Forelimb muscle (tissue), 1 donor: ENCODE measurements at regions not wholly inside any gene's neighbourhood (a gene's known extent, or its start where the extent isn't known, plus 50 kb on each side); places are given as distances from the start of the nearest gene placed in this dataset.
"Not testable (repeated sequence)": the region's sequence is repeated elsewhere in the genome, so short reads cannot be mapped to it uniquely, and the experiment has no call there.

Source experiments
- DNase-seq: peaks from one replicate; pipeline ENCODE4 v3.0.0-alpha.2; 2013; ENCODE audit warnings: low read depth

GRCh38 chr4:26175006-26175786 lies 145.6 kb upstream of the RBPJ start:
- no peak for DNase-seq

GRCh38 chr4:26175905-26176470 lies 144.8 kb upstream of the RBPJ start:
- DNase-seq = no peak

DNA sequence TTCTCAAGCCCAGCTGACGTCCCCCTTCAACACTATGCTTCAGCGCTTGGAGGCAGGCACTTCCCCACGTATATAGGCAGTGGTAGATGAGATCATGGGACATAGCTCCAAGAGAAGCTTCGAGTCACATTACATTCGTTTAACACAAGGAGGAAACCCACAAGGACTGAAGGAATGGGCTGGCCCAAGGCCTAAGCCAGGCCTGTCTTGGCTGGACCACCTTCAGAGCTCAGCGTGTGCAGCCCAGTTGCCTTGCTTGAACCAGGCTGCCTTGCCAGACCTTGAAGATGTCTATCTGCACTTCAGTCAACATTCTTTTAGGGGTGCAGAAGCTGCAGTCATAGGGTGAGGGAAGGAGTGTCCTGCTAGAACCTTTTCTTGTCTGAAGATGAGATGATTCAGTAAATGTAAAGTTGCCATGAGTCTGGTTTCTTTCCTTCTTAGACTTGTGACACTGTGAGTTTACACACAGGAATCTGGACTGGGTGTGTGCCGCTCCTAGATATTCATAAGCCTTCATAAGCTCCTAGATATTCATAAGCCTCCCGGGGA lies 144.1 kb upstream of the RBPJ start:
- DNase-seq = peak; percentile 78

DNA sequence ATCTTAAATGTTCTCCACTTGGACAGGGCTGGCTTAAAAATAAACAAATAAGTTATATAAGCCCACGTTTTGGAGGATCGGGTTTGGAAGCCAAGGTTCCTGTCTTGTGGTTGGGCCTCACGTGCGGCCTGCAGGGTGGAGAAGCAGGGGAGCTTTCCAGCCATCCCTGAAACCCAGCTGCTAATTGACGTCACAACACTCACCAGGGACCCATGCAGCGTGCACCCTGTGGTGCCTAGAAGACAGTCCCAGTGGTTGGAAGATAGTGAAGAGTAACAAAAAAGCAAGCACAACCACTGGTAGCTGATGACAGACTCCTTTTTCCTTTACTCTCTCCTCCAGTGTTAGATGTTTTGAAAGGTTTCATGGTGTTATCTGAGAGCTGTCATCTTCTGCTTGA lies 142.0 kb upstream of the RBPJ start:
- no peak for DNase-seq

DNA sequence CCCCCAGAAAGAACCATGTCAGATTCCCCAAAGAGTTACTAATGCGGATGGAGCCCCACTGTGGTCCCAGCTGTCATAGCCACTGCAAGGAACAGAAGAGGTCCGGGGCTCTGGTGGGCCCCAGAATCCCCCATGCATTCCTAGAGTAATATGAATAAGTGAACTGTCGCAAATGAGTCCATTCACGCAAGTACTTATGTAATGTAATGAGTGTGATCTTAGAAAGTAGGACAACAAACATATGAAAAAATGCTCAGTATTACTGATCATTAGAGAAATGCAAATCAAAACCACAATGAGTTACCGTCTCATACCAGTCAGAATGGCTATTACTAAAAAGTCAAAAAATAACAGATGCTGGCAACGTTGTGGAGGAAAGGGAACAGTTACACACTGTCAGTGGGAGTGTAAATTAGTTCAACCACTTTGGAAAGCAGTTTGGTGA lies 141.5 kb upstream of the RBPJ start:
- DNase-seq = no peak

DNA sequence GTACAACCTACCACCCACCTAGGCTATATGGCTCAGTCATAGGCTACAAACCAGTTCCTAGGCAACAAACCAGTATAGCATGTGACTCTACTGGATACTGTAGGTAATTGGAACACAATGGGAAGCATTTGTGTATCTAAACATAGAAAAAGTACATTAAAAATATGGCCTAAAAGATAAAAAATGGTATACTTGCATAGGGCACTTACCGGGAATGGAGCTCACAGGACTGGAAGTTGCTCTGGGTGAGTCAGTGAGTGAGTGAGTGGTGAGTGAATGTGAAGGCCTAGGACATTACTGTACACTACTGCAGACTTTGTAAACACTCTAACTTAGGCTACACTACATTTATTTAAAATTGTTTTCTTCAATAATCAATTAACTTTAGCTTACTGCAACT lies 139.2 kb upstream of the RBPJ start:
- DNase-seq = no peak

- no peak for DNase-seq
Measured at GRCh38 chr4:26183017-26183416, 137.8 kb upstream of the RBPJ start.

DNA sequence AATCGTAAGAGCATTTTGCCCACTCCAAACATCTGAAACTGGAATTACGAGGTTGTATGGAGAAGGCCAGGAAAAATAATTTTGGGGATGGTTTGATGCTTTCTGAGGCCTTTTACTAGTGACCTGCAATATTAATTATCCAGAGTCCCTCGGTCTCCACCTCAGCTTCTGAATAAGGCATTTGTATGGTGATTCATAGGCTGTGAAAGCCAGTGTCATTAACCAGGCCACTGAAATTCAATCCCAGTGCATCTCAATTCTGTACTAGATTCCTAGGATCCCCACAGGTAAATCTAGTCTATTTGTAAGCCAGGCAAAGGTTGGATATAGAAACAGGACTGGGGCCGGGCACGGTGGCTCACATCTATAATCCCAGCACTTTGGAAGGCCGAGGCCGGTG lies 135.4 kb upstream of the RBPJ start:
- no peak for DNase-seq

GRCh38 chr4:26191353-26191752 lies 129.5 kb upstream of the RBPJ start:
- DNase-seq = no peak

- no peak for DNase-seq
Measured at GRCh38 chr4:26192899-26193869, 127.6 kb upstream of the RBPJ start.

DNA sequence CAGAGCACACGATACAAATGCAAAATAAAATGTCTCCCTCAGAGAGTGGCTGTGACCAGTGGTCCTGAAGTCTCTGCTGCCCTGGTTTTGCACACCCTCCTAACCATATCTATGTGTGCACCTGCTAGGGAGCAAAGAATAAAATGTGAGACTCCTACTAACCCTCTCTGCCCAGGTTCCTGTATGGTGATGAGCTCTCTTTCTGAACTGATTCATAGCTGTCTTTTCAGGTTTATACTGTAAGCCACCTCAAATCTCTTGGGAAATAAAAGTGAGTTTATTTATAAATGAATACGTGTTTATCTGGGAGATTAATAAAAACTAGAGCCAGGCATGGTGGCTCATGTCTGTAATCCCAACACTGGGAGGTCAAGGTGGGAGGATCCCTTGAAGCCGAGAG lies 126.0 kb upstream of the RBPJ start:
- DNase-seq = no peak

DNA sequence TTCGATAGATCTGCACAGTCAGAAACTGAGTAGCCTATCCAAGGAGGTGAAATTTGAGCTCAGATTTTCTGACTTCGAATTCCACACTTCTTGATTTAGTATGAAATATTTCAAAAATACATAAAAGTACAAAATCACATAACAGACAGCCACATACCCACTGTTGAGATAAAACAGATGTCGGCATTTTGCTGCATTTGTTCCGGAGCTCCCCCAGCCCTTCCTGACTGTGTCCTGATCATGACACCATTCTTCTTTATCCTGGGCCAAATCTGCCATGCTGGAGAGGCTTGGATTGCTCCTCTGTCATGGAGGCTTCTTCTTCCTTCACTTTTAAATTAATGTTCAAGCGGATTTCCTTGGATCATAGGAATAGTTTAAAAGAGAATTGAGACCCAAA lies 124.2 kb upstream of the RBPJ start:
- no peak for DNase-seq

GRCh38 chr4:26197018-26197779 lies 123.6 kb upstream of the RBPJ start:
- no peak for DNase-seq

- not testable (repeated sequence) for DNase-seq
Measured at GRCh38 chr4:26198931-26199330, 121.9 kb upstream of the RBPJ start.

DNA sequence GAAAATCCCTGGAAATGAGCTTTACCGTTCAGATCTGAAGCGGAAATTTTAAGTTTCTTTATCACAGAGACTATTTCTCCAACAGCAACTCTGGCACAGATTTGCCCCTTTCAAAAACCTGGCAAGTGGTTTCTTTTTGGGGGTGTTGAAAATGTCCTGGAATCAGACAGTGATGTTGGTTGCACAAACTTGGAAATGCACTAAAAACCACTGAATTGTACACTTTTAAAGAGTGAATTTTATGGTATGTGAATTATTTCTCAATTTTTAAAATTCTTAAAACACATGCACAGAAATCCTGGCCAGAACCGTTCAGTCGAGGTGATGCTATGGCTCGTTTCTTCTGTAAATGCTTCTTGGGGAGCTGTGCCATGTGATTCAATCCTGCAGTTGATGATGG lies 121.2 kb upstream of the RBPJ start:
- no peak for DNase-seq

DNA sequence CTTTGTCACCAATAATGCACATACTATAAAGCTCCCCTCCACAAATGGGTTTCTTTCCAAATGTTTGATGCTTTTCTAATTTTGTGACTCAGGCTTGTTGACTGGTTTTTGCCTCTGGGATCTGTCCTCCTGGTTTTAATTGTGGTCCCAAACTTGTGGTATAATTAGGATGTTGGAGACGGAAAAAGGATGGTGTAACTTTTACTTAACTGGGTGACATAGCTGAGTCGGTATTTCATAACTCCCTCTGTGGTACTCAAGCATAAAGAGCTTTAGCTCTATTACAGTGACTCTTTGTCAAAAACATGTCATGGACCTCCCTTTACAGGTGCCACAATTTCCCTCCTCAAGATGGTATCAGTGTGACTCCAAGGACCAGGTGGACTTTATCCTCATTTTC lies 119.7 kb upstream of the RBPJ start:
- no peak for DNase-seq

DNA sequence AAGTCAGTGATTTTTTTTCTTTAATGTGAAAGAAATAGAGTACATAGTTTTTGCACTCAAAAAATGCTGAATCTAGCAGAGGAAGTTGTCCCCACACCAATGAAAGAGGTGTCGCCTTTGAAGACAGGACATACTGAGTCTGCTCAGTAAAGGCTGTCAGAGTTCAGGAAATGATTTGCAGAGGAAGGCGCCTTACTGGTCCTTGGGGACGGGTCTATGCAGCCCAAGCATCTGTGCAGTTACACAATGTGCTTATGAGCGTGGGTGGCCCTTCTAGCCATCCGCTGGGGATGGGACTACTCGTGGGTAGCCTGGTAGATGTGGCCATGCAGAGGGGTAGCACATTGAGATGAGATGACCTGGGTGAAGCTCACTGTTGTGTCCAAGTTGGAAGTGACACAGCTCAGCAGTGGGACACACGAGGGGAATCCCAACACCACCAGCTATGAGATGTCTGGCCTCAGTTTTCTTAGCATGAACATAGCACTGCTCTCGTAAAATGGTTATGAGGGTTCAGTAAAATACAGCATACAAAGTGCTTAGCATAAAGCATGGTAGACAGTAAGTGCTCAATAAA lies 116.5 kb upstream of the RBPJ start:
- DNase-seq = no peak

GRCh38 chr4:26204911-26205370 lies 115.9 kb upstream of the RBPJ start:
- DNase-seq = no peak

DNA sequence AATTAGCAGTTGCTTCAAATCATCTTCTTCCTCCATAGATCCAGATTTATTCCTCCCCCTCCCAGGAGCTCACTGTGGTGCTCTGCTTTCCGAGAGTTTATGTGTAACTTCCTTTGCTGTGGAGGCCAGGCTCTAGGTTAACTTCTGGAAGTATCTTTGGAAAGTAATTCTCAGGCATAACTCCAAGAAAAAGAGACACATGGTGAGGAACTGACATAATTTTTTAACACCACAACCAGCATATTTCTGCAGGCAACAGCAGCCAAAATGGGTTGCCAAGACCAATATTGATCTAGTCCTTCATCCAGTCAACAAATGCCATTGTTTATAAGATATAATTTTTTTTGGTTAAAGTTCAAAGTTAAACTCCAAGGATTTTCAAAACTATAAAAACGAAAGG lies 114.5 kb upstream of the RBPJ start:
- peak; percentile 95 for DNase-seq

DNA sequence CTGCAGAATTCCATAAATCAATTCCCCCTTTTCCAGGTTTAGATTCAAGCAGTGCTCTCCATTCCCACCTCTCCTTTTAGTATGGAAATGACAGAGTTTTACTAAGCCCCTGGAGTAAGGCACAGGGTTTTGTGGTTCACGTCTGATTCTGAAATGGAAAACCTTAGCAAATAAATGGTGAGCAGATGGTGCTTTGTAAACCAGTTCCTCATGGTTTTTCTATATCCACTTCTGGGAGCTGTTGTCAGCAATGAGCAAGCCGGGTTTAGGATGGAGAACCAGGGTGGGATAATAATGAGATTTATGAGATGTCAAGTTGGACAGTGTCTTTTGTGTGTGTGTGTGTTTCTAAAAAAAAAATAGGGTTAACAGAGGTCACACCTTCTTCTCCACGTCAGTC lies 113.8 kb upstream of the RBPJ start:
- no peak for DNase-seq

DNA sequence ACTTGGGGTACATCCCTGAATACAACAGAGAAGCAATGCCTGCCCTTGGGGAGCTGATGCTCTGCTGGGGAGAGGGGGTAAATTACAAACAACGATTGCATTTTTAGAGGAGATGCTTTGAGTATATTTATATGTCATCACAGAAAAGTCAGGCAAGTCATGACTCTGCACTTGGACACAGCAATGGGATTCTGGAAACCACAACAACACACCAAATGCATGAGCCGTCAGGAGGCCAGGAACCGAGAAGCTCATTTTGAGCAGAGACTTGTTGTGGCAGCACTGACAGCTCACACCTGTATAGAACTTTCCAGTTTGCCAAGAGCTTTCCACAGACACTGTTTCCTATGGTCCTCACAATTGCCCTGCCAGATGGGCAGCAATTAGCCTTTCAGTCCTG lies 113.2 kb upstream of the RBPJ start:
- DNase-seq = no peak
